B cell (primary cell): ENCODE measurements at regions not wholly inside any gene's neighbourhood (a gene's known extent, or its start where the extent isn't known, plus 50 kb on each side); places are given as distances from the start of the nearest gene placed in this dataset.

Experiments
- CTCF ChIP-seq: fragments of 200-600 bp; IDR thresholded peaks from one replicate; pipeline ENCODE4 v1.8.0; 2022; ENCODE audit warnings: antibody characterized with exemption, mild to moderate bottlenecking
- EZH2 ChIP-seq: IDR thresholded peaks from 2 replicates; pipeline ENCODE4 v1.6.1; 2012; ENCODE audit warnings: borderline replicate concordance, low read depth, mild to moderate bottlenecking, moderate library complexity, low read length; ENCODE audit not compliant: insufficient read depth, poor library complexity, severe bottlenecking

GRCh38 chr5:174303035-174303434 is 257.5 kb downstream of the NSG2 start:
- TF ChIP-seq CTCF (no peak), EZH2 (no peak)
